OCI-LY1 (cell line): ENCODE measurements at regions not wholly inside any gene's neighbourhood (a gene's known extent, or its start where the extent isn't known, plus 50 kb on each side); places are given as distances from the start of the nearest gene placed in this dataset.

Experiments used
- EZH2 ChIP-seq: fragments of 200-600 bp; sonication (generic), shearing (Covaris generic); IDR thresholded peaks from 2 replicates; pipeline ENCODE4 v1.8.0; 2017; ENCODE audit warnings: borderline replicate concordance, mixed run types, mild to moderate bottlenecking, antibody characterized with exemption, low read length, moderate library complexity, mixed read lengths
- TF ChIP-seq, protein P1 (sequence below): fragments of 200-600 bp; sonication (generic), shearing (Covaris generic); IDR thresholded peaks from 2 replicates; pipeline ENCODE4 v1.5.1; 2017; ENCODE audit warnings: mild to moderate bottlenecking, antibody characterized with exemption, low read length, moderate library complexity, mixed read lengths

DNA sequence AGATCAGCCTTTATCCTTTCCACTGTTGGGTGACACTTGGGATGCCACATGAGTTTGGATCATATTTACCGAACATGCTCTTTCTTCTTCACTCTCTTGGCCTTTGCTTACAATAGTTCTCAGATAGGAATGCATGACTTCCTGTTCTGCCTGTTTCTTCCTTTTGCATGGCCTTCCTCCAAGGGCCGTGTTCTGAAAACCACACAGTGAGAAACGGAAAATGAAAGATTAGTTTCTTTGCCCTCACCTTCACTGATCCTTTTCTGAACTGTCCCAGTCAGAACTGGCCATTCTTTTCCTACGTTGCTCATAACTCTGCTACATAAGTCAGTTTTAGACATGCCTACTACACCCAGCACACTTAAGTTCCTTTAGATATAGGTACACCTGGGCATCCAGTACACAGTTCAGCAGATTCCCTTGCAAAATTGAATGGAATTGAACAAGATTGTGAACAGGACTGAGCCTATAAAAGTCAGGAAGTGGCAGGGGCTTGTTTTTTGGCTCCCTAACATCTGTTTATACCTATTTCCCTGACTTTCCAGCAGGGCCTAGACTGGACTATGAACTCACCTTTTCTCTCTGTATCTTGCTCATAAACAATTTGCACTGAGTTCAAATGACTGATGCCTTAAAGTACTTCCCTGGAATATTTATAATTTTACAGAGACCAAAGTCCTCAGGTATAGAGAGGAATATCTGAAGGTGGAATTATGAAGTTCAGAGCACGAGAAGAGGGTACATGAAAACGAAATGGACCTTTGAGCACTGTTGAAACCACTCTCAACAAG is 186.4 kb upstream of the ST6GAL2 start:
- TF ChIP-seq, protein P1, sequence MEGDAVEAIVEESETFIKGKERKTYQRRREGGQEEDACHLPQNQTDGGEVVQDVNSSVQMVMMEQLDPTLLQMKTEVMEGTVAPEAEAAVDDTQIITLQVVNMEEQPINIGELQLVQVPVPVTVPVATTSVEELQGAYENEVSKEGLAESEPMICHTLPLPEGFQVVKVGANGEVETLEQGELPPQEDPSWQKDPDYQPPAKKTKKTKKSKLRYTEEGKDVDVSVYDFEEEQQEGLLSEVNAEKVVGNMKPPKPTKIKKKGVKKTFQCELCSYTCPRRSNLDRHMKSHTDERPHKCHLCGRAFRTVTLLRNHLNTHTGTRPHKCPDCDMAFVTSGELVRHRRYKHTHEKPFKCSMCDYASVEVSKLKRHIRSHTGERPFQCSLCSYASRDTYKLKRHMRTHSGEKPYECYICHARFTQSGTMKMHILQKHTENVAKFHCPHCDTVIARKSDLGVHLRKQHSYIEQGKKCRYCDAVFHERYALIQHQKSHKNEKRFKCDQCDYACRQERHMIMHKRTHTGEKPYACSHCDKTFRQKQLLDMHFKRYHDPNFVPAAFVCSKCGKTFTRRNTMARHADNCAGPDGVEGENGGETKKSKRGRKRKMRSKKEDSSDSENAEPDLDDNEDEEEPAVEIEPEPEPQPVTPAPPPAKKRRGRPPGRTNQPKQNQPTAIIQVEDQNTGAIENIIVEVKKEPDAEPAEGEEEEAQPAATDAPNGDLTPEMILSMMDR: no peak
- no peak for TF ChIP-seq EZH2
